HPDE6-E6E7 (cell line): ENCODE measurements at regions not wholly inside any gene's neighbourhood (a gene's known extent, or its start where the extent isn't known, plus 50 kb on each side); places are given as distances from the start of the nearest gene placed in this dataset.
"Not testable (repeated sequence)": the region's sequence is repeated elsewhere in the genome, so short reads cannot be mapped to it uniquely, and the experiment has no call there.

Experiments
- DNase-seq: peaks from one replicate; pipeline ENCODE4 v3.0.0; 2011; ENCODE audit warnings: missing footprints; ENCODE audit errors: extremely low spot score

GRCh38 chr4:18767921-18768320 lies 746.4 kb upstream of the LCORL start:
- DNase-seq = no peak

DNA sequence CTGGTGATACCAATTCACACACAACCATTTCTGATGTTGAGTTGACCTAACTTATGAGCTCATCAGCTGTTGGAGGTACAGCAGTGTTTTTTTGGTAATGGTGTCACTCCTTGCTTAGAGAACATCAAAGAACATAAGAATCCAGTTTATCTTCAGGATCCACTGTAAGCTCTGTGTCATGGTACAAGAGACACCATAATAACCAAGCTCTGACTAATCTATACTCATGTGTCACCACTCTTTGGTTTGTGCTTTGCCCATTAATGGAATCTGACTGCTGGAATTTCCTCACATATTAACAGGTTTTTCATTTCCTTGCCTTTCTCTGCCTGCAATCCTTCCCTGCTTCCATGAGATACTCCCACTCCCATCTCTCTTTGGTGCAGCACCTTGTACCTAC lies 735.1 kb upstream of the LCORL start:
- DNase-seq = no peak

GRCh38 chr4:18754180-18754579 lies 732.6 kb upstream of the LCORL start:
- DNase-seq = no peak

DNA sequence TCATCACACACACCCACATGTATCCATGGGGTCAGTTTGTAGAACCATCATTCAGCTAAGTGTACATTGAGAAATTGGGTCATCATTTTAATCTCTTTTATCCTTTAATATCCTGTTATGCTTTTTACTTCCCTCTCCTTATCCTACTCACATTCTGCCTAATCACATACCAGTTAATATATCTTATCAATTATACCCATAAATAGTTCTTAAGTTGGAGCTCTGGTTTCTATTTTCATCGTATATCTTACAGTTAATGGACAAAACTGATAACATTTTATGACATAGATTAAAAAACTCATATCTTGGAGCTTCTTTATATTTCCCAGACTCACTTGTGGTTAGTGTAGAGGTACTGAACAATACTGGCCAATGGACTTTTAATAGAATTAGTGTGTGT lies 729.5 kb upstream of the LCORL start:
- no peak for DNase-seq

- no peak for DNase-seq
Observed at GRCh38 chr4:18749391-18749790, 727.8 kb upstream of the LCORL start.

GRCh38 chr4:18736551-18736950 lies 715.0 kb upstream of the LCORL start:
- no peak for DNase-seq

- no peak for DNase-seq
Observed at GRCh38 chr4:18735740-18736268, 714.2 kb upstream of the LCORL start.

DNA sequence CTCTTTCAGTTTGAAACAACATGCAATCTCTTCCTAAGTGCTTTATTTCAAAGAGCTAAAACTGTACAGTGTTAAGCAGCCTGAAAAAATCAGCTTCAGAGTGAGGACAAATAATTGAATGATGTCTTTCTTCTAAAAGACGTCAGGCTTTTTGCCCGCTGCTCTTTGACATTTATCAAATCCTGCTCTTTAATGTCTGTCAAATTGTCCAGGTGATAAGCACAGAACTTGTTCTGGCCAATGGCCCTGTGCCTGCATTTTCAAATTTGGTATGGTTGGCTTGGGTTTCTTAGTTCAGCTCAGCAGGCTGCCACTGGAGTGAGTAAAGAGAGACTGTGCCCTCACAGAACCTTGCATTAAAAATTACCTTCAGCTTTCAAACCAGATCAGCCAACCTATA lies 712.9 kb upstream of the LCORL start:
- DNase-seq = no peak

DNA sequence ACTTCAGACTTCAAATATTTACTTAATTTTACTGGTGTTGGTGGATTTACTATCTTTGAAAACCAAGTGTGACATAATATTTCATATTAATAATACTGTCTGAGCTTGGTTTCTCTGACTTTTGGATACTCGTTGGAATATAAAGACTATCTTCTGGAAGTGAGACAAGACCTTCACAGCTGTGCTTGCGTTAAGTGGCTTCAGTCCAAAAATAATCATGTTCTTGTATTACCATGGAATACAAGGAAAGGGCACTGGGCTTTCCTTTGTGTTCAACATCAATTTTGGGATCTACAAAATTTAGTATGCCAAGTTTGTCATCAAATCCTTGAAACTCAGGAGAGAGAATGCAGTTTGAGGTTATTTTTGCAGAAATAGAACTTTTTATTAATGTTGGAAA lies 712.4 kb upstream of the LCORL start:
- no peak for DNase-seq

- DNase-seq = no peak
Observed at GRCh38 chr4:18722748-18723191, 701.2 kb upstream of the LCORL start.

DNA sequence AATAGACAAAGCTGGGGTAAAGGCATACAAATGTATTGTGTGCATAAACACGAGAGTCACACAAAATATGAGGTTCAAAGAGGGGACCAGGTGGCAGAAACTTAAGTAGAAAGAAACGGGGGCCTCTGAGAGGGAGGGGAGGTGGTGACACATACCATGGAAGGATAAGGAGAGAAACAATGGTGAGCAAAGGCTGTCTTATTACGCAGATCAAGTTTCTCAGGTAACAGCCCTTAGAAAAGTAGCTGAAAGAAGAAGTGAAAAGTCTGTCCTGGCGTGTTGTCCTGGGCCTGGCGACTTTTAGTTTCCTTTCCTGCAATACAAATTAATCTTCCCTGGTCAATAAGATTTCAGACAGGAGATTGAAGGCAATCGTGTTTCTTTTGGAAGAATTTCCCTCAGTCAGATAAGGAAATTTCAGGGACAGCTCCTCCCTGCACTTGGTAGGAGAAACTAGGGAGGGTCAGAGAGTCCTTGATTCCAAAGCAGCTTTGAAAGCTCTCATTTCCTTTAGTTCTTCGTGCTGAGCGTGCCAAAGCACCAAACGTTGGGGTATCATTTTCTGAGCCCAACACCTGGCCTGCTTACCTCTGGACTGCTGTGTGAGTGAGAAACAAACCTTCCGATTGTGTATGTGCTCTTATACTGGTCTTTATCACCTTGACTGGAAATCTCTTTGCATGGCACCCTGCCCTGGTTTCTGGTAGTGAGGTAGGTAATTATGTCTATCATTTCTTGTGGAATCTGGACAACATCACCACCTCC lies 676.7 kb upstream of the LCORL start:
- DNase-seq = no peak

- DNase-seq = no peak
Observed at GRCh38 chr4:18695733-18696527, 674.4 kb upstream of the LCORL start.

DNA sequence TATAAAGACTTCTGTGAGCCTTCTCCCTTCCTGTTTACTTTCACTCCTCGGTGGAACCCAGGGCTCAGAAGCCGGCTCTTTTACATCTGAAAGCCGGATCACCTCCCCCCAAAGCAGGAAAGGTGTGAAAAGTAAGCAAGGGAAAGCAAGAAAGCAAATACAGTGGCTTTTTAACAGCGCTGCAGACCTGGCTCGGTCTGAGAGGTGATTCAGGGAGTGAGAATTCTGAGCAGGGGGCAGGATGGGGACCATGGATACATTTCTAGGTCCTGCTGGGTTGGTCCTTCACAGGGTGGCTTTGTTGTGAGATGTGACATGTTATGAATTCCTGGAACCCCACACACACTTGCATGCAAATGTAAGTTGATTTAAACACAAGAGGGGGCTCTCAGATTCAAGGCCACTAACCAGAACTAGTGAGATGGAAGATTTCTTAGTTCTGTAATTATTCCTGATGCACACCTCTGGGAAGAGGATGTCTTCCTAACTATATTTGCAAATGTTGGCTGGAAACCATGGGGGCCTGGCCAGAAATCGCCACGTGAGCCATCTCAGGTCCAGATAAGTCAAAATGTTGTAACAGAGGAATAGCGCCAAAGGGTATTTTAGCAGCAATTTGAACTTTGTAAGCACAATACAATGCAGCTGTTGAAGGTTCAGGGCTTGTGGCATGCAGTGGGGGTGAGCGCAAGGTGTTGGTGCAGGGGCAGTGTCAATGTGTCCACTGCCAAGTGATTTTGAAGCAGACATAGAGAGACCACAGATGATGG lies 670.1 kb upstream of the LCORL start:
- DNase-seq = no peak

- no peak for DNase-seq
Observed at GRCh38 chr4:18690291-18690955, 668.9 kb upstream of the LCORL start.

DNA sequence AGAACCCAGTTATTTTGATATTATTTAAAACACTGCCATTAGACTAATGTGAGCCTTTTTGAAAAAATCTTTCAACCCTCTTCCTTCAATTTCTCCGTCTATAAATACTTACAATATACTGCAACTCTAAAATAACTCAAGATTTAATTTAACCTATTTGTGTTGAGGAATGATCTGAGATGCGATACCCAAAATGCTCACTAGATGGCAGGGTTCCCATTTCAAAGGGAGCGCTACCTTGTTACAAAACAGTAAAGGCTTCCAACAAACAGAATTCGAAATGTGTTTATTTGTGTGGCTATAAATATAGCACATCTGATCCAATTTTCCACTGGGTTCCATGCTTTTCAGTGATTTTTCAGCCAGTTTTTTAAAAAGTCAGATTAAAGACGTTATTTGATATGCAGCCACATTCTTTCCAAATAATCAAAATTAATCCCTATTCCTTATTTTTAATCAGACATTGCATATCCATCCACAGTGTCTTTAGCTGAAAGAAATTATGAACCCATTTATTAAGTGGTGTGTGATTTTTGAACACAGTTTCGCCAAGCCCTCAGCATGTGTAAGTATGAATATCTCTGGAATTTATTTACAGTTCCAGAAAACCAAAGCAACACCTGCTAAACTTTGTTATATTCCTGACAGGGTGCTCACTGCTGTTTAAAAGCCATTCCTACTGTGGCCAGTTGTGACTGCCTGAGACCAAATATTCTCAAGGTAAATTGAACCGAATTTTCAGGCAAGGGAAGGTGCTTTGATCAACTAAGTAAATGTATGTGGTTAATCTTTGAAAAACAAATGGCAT lies 668.0 kb upstream of the LCORL start:
- no peak for DNase-seq

- DNase-seq = not testable (repeated sequence)
Observed at GRCh38 chr4:18688351-18688750, 666.8 kb upstream of the LCORL start.

- no peak for DNase-seq
Observed at GRCh38 chr4:18686338-18687037, 664.9 kb upstream of the LCORL start.

DNA sequence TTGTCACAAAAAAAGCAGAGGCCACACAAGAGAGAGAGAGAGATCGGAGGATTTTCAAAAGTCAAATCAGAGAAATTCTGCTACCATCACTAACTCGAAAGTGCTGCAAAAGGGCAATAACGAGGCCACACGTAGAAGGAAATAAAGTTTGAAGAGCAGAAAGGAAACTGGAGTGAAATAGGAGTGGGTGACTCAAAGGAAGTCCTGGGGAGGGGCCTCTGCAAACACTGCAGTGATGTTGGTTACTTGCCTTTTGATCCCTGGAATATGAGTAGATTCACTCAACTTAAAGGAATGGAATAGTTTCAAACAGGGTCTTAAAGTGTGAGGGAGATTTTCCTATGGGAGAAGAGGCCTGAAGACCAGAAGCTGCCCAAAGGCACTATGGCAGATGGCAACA lies 663.4 kb upstream of the LCORL start:
- no peak for DNase-seq

DNA sequence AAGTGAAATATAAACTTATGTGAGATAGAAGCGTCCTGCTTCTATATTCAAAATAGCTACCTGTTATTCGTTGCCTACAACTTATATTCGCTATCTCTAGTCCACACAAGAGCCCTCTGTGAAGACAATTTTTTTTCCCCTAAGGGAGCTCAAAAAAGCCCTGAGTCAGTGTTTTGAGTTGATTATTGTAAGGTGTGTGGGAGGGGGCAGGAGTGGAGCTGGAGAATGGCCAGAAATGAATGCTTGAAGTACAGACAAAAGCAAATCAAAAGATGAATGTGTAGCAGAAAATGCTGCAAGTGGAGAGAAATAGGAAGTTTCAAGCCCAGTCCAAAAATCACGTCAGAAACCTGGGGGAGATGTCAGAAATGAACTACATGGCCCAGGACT lies 655.0 kb upstream of the LCORL start:
- no peak for DNase-seq
